GM23338 (cell line): ENCODE measurements at regions not wholly inside any gene's neighbourhood (a gene's known extent, or its start where the extent isn't known, plus 50 kb on each side); places are given as distances from the start of the nearest gene placed in this dataset.

ENCODE experiments used
- ATAC-seq: fragments of 200-7000 bp; cut with Tn5 transposase; 3 replicates; pipeline ENCODE4 v1.9.1; 2020
- DNase-seq: peaks from one replicate; pipeline ENCODE4 v3.0.0-alpha.2; 2015; ENCODE audit warnings: low spot score
- H2AFZ ChIP-seq: fragments of 200-600 bp; sonication (generic); 2 replicates; pipeline ENCODE4 v1.8.0; 2016; ENCODE audit warnings: antibody characterized with exemption, mild to moderate bottlenecking, moderate library complexity
- H3F3A ChIP-seq: fragments of 200-600 bp; sonication (generic); replicated peaks from 2 replicates; pipeline ENCODE4 v1.8.0; 2017; ENCODE audit warnings: antibody characterized with exemption, mixed run types, low read depth
- H3K27ac ChIP-seq: fragments of 200-600 bp; sonication (generic); 2 replicates; pipeline ENCODE4 v1.6.1; 2016; ENCODE audit warnings: low read depth
- H3K27me3 ChIP-seq: fragments of 200-600 bp; sonication (generic); 2 replicates; pipeline ENCODE4 v1.8.0; 2016; ENCODE audit warnings: mild to moderate bottlenecking, mixed run types, moderate library complexity; ENCODE audit not compliant: insufficient read depth
- H3K36me3 ChIP-seq: fragments of 200-600 bp; sonication (generic); 2 replicates; pipeline ENCODE4 v1.8.0; 2016; ENCODE audit warnings: mild to moderate bottlenecking; ENCODE audit not compliant: insufficient read depth
- H3K4me1 ChIP-seq: fragments of 200-600 bp; sonication (generic); 2 replicates; pipeline ENCODE4 v1.8.0; 2016; ENCODE audit warnings: mild to moderate bottlenecking, moderate library complexity; ENCODE audit not compliant: insufficient read depth
- H3K4me2 ChIP-seq: fragments of 200-600 bp; sonication (generic); 2 replicates; pipeline ENCODE4 v1.7.1; 2017; ENCODE audit warnings: mixed run types
- H3K4me3 ChIP-seq: fragments of 200-600 bp; sonication (generic); 2 replicates; pipeline ENCODE4 v1.6.1; 2016; ENCODE audit warnings: mixed run types
- H3K79me2 ChIP-seq: fragments of 200-600 bp; sonication (generic); replicated peaks from 2 replicates; pipeline ENCODE4 v1.8.0; 2017; ENCODE audit warnings: mild to moderate bottlenecking; ENCODE audit not compliant: insufficient read depth
- H3K9me2 ChIP-seq: fragments of 200-600 bp; sonication (generic); 2 replicates; pipeline ENCODE4 v1.8.0; 2017; ENCODE audit not compliant: insufficient read depth
- H4K20me1 ChIP-seq: fragments of 200-600 bp; sonication (generic); replicated peaks from 2 replicates; pipeline ENCODE4 v1.8.0; 2017; ENCODE audit warnings: mild to moderate bottlenecking; ENCODE audit not compliant: insufficient read depth
- H3K27ac Mint-ChIP-seq: 2 replicates; pipeline ENCODE4 v1.8.0; 2020; ENCODE audit warnings: inconsistent platforms, mild to moderate bottlenecking, moderate library complexity, mixed read lengths
- H3K27me3 Mint-ChIP-seq: 3 replicates; pipeline ENCODE4 v1.8.0; 2022; ENCODE audit warnings: low read depth, mild to moderate bottlenecking, moderate library complexity, mixed read lengths, inconsistent platforms; ENCODE audit not compliant: insufficient read depth, poor library complexity
- H3K36me3 Mint-ChIP-seq: 3 replicates; pipeline ENCODE4 v1.8.0; 2021; ENCODE audit warnings: low read depth, mild to moderate bottlenecking, inconsistent platforms, moderate library complexity, mixed read lengths
- H3K4me1 Mint-ChIP-seq: 3 replicates; pipeline ENCODE4 v1.8.0; 2020; ENCODE audit warnings: mild to moderate bottlenecking, inconsistent platforms, mixed read lengths
- H3K4me3 Mint-ChIP-seq: 3 replicates; pipeline ENCODE4 v1.8.0; 2021; ENCODE audit warnings: moderate library complexity, mild to moderate bottlenecking, inconsistent platforms, mixed read lengths
- H3K9me3 Mint-ChIP-seq: 3 replicates; pipeline ENCODE4 v1.8.0; 2020; ENCODE audit warnings: moderate library complexity, mild to moderate bottlenecking, inconsistent platforms, mixed read lengths
- CREB1 ChIP-seq: fragments of 250-450 bp; sonication (Bioruptor Pico); IDR thresholded peaks from 2 replicates; pipeline ENCODE4 v1.5.0; 2020; ENCODE audit warnings: low read depth, mild to moderate bottlenecking, moderate library complexity
- CTCF ChIP-seq, 2 experiments: fragments of 200-600 bp in 1 of 2; sonication (generic) in 1 of 2; conservative IDR thresholded peaks; 2 replicates each; pipeline versions ENCODE4 v1.5.1 to v1.6.1; 2016 to 2017; ENCODE audit warnings: antibody characterized with exemption in 2 of 2, low read depth in 2 of 2, mild to moderate bottlenecking in 2 of 2, moderate library complexity in 1 of 2
- ETS1 ChIP-seq: IDR thresholded peaks from 2 replicates; pipeline ENCODE4 v1.6.1; 2016; ENCODE audit warnings: antibody characterized with exemption
- EZH2 ChIP-seq: fragments of 200-600 bp; sonication (generic); IDR thresholded peaks from one replicate; pipeline ENCODE4 v1.8.0; 2017; ENCODE audit warnings: antibody characterized with exemption, mild to moderate bottlenecking, low read depth; ENCODE audit not compliant: unreplicated experiment
- JUNB ChIP-seq: IDR thresholded peaks from one replicate; pipeline ENCODE4 v1.6.1; 2016; ENCODE audit warnings: antibody characterized with exemption; ENCODE audit not compliant: unreplicated experiment
- NANOG ChIP-seq: IDR thresholded peaks from 2 replicates; pipeline ENCODE4 v1.6.1; 2016; ENCODE audit warnings: antibody characterized with exemption, borderline replicate concordance
- POLR2AphosphoS5 ChIP-seq: IDR thresholded peaks from 2 replicates; pipeline ENCODE4 v1.6.1; 2016; ENCODE audit warnings: antibody characterized with exemption, low read depth
- REST ChIP-seq: IDR thresholded peaks from one replicate; pipeline ENCODE4 v1.6.1; 2018; ENCODE audit warnings: antibody characterized with exemption; ENCODE audit not compliant: unreplicated experiment
- STAT1 ChIP-seq: IDR thresholded peaks from one replicate; pipeline ENCODE4 v1.6.1; 2016; ENCODE audit warnings: antibody characterized with exemption; ENCODE audit not compliant: unreplicated experiment
- ZNF114 ChIP-seq: fragments of 250-450 bp; sonication (Bioruptor Pico); IDR thresholded peaks from 2 replicates; pipeline ENCODE4 v1.5.0; 2020; ENCODE audit warnings: mild to moderate bottlenecking, moderate library complexity
- ZNF331 ChIP-seq: fragments of 250-450 bp; sonication (Bioruptor Pico); IDR thresholded peaks from 2 replicates; pipeline ENCODE4 v1.5.0; 2020; ENCODE audit warnings: low read depth, mild to moderate bottlenecking, moderate library complexity

- Histone ChIP-seq H2AFZ (no peak overlapping the region), H3K36me3 (no peaks in the 10 kb centered on the region), H3F3A (no peaks in the 10 kb centered on the region), H3K4me1 (peaks cover 6% of the 10 kb centered on the region; the same call in 1 of the 2 replicates), H3K4me2 (no peak overlapping the region), H3K9me2 (no peaks in the 10 kb centered on the region), H4K20me1 (no peaks in the 10 kb centered on the region), H3K4me3 (no peak overlapping the region), H3K27me3 (peaks cover 16% of the 10 kb centered on the region), H3K27ac (no peak overlapping the region), H3K79me2 (no peaks in the 10 kb centered on the region)
- no peak for ATAC-seq
- no peaks in the 10 kb centered on the region for H3K9me3 Mint-ChIP-seq
- DNase-seq = no peak
- H3K27ac Mint-ChIP-seq = no peak overlapping the region
- H3K4me3 Mint-ChIP-seq = no peak overlapping the region
- H3K36me3 Mint-ChIP-seq = no peaks in the 10 kb centered on the region
- peaks cover 13% of the 10 kb centered on the region for H3K27me3 Mint-ChIP-seq
- TF ChIP-seq EZH2 = no peak
- no peak for TF ChIP-seq CTCF (conservative IDR thresholded peaks at IDR 0.05; ENCODE audit: low read depth in 2 of 2)
- TF ChIP-seq POLR2AphosphoS5 = no peak
- TF ChIP-seq ZNF331 (CRISPR knock-in tag) = no peak
- TF ChIP-seq STAT1 = no peak
- TF ChIP-seq ZNF114 (CRISPR knock-in tag) = no peak
- TF ChIP-seq CREB1 (CRISPR knock-in tag) = no peak
- H3K4me1 Mint-ChIP-seq = peaks cover 22% of the 10 kb centered on the region
Measured at GRCh38 chr3:87797872-87798566, 260.8 kb downstream of the CGGBP1 start.

GRCh38 chr3:87796843-87797185 lies 262.0 kb downstream of the CGGBP1 start:
- H3K4me1 Mint-ChIP-seq = peaks cover 26% of the 10 kb centered on the region
- Histone ChIP-seq H3K9me2 (no peaks in the 10 kb centered on the region), H4K20me1 (no peaks in the 10 kb centered on the region), H3K4me3 (no peak overlapping the region), H3K27ac (no peak overlapping the region), H2AFZ (no peak overlapping the region), H3K36me3 (no peaks in the 10 kb centered on the region), H3K4me2 (no peak overlapping the region), H3F3A (no peaks in the 10 kb centered on the region), H3K79me2 (no peaks in the 10 kb centered on the region), H3K27me3 (peaks cover 28% of the 10 kb centered on the region), H3K4me1 (peaks cover 8% of the 10 kb centered on the region)
- H3K36me3 Mint-ChIP-seq = no peaks in the 10 kb centered on the region
- H3K27me3 Mint-ChIP-seq = peaks cover 22% of the 10 kb centered on the region
- H3K4me3 Mint-ChIP-seq = no peak overlapping the region
- H3K27ac Mint-ChIP-seq = no peak overlapping the region
- ATAC-seq (no peak), DNase-seq (no peak)
- H3K9me3 Mint-ChIP-seq = no peaks in the 10 kb centered on the region
- no peak for TF ChIP-seq ETS1
- no peak for TF ChIP-seq EZH2
- no peak for TF ChIP-seq ZNF114 (CRISPR knock-in tag)
- no peak for TF ChIP-seq ZNF331 (CRISPR knock-in tag)
- TF ChIP-seq CREB1 (CRISPR knock-in tag) = no peak
- no peak for TF ChIP-seq POLR2AphosphoS5
- TF ChIP-seq NANOG = no peak
- no peak for TF ChIP-seq REST
- TF ChIP-seq JUNB = no peak
- TF ChIP-seq CTCF (conservative IDR thresholded peaks at IDR 0.05; ENCODE audit: low read depth in 2 of 2) = no peak
